ENCODE measurements at regions not wholly inside any gene's neighbourhood (a gene's known extent, or its start where the extent isn't known, plus 50 kb on each side); places are given as distances from the start of the nearest gene placed in this dataset.

DNA sequence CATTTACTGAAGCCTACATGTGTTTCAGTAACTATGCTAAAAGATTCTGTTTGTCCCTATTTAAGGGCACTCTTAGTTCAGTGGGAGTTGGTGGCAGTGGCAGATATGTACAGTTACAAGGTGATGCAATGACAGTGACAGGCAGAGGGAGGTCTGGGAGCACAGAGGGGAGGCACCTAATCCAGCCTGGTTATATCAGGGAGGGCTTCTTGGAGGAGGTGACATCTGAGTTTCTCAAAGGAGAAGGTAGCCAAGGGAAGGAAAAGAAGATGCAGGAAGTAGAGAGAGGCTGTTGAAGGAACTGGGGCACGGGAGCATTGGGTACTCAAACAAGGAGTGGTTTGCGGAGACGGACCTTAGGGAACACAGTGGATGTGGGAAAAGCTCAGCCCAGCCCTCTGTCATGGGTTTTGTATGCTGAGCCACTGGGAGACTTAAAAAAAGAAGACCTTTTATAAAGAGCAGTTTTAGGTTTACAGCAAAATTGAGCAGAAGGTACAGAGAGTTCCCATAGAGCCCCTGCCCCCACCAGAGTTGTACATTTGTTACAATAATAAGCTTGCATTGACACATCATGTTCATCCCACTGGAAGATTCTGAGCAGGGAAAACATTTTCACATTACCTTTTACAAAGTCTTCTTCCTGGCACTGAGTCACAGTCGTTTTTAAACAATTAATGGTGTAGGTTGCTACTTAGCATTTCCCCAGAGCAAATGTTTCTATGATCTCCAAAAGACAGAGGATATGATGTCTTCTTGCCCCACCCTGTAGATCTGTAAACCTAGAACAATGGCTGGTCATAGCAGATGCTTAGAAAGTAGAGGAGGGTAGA lies 83.0 kb upstream of the TAF1B start:
- peaks cover 42% of the 10 kb centered on the region for H3K27me3 Mint-ChIP-seq (ENCODE audit: low read depth)
- H3K4me3 Mint-ChIP-seq: no peak overlapping the region
- no peaks in the 10 kb centered on the region for H3K36me3 Mint-ChIP-seq
- H3K27ac Mint-ChIP-seq: no peak overlapping the region
- no peak for DNase-seq (ENCODE audit: low spot score in 2 of 2, unreplicated experiment in 2 of 2)
- TF ChIP-seq, protein P1, sequence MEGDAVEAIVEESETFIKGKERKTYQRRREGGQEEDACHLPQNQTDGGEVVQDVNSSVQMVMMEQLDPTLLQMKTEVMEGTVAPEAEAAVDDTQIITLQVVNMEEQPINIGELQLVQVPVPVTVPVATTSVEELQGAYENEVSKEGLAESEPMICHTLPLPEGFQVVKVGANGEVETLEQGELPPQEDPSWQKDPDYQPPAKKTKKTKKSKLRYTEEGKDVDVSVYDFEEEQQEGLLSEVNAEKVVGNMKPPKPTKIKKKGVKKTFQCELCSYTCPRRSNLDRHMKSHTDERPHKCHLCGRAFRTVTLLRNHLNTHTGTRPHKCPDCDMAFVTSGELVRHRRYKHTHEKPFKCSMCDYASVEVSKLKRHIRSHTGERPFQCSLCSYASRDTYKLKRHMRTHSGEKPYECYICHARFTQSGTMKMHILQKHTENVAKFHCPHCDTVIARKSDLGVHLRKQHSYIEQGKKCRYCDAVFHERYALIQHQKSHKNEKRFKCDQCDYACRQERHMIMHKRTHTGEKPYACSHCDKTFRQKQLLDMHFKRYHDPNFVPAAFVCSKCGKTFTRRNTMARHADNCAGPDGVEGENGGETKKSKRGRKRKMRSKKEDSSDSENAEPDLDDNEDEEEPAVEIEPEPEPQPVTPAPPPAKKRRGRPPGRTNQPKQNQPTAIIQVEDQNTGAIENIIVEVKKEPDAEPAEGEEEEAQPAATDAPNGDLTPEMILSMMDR (IDR thresholded peaks at IDR 0.05; ENCODE audit: unreplicated experiment): no peak
- H3K4me1 Mint-ChIP-seq: peaks cover 24% of the 10 kb centered on the region
- H3K9me3 Mint-ChIP-seq: no peaks in the 10 kb centered on the region

DNA sequence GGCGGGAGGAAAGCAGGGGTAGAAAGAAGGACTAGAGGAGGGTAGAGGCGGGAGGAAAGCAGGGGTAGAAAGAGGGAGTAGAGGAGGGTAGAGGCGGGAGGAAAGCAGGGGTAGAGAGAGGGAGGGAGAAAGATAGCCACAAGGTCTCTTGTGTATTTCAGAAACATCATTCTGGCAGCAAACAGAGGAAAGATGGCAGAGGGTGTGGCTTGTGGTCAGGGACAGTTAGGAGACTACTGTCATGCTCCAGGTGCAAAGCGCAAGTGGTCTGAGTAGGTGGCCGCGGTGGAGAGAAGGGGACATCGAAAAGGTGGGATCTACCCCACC lies 82.4 kb upstream of the TAF1B start:
- peaks cover 37% of the 10 kb centered on the region for H3K27me3 Mint-ChIP-seq (ENCODE audit: low read depth)
- H3K4me3 Mint-ChIP-seq: no peak overlapping the region
- H3K36me3 Mint-ChIP-seq: no peaks in the 10 kb centered on the region
- H3K4me1 Mint-ChIP-seq: peaks cover 25% of the 10 kb centered on the region
- no peak for DNase-seq (ENCODE audit: low spot score in 2 of 2, unreplicated experiment in 2 of 2)
- TF ChIP-seq, protein P1 (IDR thresholded peaks at IDR 0.05; ENCODE audit: unreplicated experiment): no peak
- H3K27ac Mint-ChIP-seq: no peak overlapping the region
- no peaks in the 10 kb centered on the region for H3K9me3 Mint-ChIP-seq

DNA sequence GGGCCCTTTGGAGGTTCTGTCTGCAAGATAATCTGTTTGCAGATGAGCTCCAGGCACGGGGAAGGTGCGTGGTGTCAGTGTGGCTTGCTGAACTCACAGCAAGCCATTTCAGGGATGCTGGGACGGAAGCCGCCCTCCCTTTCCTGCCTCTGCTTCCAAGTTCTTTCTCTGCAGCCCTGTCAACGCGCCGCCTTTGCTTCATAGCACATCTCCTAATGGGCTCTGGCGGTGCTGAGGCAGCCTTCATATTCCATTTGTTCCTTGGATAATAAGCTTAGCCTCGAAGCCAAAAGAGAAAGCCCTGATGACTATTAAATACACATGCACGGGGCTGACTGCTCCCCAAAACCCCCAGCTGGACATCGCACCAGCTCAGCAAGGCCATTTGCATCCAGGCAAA lies 81.7 kb upstream of the TAF1B start:
- no peak for DNase-seq (ENCODE audit: low spot score in 2 of 2, unreplicated experiment in 2 of 2)
- peaks cover 30% of the 10 kb centered on the region for H3K27me3 Mint-ChIP-seq (ENCODE audit: low read depth)
- no peaks in the 10 kb centered on the region for H3K9me3 Mint-ChIP-seq
- no peaks in the 10 kb centered on the region for H3K36me3 Mint-ChIP-seq
- no peak overlapping the region for H3K27ac Mint-ChIP-seq
- peaks cover 30% of the 10 kb centered on the region for H3K4me1 Mint-ChIP-seq
- TF ChIP-seq, protein P1 (IDR thresholded peaks at IDR 0.05; ENCODE audit: unreplicated experiment): no peak
- no peak overlapping the region for H3K4me3 Mint-ChIP-seq

DNA sequence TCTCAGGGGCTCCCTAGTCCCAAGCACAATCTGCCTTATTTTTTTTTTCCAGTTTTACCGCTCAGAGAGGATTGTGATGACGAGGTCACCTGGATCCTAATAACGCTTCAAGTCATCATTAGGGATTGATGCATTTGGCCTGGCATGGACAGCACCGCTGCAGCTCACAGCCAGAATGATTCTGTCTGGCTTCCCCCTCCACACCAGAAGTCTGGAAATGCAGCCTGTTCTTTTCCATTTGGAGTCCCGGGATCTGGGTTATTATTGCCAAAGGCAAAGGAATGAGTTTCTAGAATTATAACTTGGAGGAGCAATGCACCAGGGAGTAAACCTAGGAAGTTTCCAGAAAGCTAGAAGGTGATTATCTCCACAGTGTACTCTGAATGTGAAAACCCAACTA lies 81.1 kb upstream of the TAF1B start:
- Mint-ChIP-seq H3K4me3 (no peak overlapping the region), H3K27me3 (ENCODE audit: low read depth) (peaks cover 28% of the 10 kb centered on the region), H3K4me1 (peaks cover 31% of the 10 kb centered on the region), H3K36me3 (no peaks in the 10 kb centered on the region), H3K27ac (no peak overlapping the region), H3K9me3 (no peaks in the 10 kb centered on the region)
- TF ChIP-seq, protein P1 (IDR thresholded peaks at IDR 0.05; ENCODE audit: unreplicated experiment): no peak
- no peak for DNase-seq (ENCODE audit: low spot score in 2 of 2, unreplicated experiment in 2 of 2)

DNA sequence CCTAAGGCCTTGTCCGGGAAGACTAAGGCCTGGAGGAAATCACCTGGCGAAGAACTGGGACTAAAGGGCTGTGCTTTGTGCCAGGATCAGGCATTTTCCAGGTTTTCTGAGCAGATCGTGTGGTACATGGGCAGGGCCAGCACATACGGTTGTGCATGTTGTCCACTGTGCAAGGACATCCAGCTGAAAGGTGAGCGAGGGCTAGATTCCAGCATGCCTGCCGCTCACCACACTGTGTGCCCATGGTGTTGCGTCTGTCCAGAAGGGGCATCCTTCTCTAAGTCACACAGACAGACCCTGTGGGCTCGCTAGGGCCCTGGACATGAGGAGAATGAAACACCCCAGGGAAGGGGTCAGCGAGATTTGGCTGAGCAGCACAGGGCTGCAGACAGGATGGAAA lies 80.3 kb upstream of the TAF1B start:
- Mint-ChIP-seq H3K36me3 (no peaks in the 10 kb centered on the region), H3K9me3 (no peaks in the 10 kb centered on the region), H3K4me1 (peaks cover 23% of the 10 kb centered on the region), H3K4me3 (no peak overlapping the region), H3K27ac (no peak overlapping the region), H3K27me3 (ENCODE audit: low read depth) (peaks cover 21% of the 10 kb centered on the region)
- TF ChIP-seq, protein P1 (IDR thresholded peaks at IDR 0.05; ENCODE audit: unreplicated experiment): no peak
- DNase-seq (ENCODE audit: low spot score in 2 of 2, unreplicated experiment in 2 of 2): no peak
